HG03469 (cell line): ENCODE measurements at regions not wholly inside any gene's neighbourhood (a gene's known extent, or its start where the extent isn't known, plus 50 kb on each side); places are given as distances from the start of the nearest gene placed in this dataset.
"Not testable (repeated sequence)": the region's sequence is repeated elsewhere in the genome, so short reads cannot be mapped to it uniquely, and the experiment has no call there.

Source experiments
- ATAC-seq: cut with Tn5 transposase; IDR thresholded peaks from one replicate; pipeline ENCODE4 v1.9.1; 2021; ENCODE audit warnings: mild to moderate bottlenecking, moderate library complexity, moderate number of reproducible peaks; ENCODE audit not compliant: unreplicated experiment

- ATAC-seq, result no peak
Measured at GRCh38 chr3:164476631-164477030, 601.7 kb downstream of the SI start.

DNA sequence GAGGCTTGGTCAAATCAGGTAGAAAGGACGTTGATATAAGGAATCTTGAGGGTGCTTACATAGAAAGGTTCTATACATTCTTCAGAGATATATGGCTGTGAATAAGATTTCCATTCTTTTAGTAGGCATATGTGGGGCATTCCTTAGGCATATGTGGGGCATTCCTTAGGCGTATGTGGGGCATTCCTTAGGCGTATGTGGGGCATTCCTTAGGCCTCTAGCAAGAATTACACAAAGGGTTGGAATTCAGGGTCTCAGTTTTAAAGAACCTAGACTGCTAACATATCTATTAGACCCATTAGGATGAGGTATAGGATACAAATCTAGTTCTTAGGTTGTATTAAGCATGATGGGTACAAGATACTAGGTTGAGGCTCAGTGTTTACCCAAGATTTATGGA is 607.8 kb downstream of the SI start:
- no peak for ATAC-seq

DNA sequence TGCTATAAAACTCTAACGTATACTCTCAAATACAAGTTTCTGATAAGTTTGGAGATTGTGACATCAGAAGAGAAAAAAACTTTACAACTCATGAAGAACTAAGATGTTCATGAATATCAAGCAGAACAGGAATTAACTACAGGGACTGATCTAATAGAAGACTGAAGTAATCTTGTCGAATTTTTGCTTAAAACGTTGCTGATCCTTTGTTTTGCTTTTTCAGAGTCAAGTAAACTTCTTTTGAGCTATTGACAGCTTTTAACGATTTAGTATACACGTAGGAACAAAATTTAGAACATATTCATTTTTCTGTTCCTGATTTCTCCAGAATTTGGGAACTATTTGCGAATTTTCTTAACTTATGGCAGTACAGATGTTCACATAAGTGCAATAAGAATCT is 610.2 kb downstream of the SI start:
- no peak for ATAC-seq

DNA sequence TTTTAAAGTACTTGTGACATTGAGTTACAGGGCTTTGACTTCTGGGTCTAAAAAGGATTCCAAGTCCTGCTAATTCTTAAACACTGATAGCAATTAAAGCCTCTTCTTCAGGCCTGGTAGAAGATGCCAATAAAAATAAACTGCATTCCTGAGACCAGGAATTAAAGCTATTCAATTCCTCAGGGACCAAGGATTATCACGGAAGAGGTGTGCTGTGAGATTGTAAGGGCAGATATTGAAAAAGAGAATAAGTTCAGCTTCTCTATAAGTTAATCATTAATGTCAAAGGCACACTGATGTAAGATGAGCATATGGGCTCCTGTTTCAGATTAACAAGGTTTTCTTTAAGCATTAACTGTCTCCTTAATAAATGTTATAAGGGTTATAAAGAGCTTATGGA is 611.3 kb downstream of the SI start:
- no peak for ATAC-seq

- no peak for ATAC-seq
Measured at GRCh38 chr3:164465172-164465571, 613.1 kb downstream of the SI start.

GRCh38 chr3:164460851-164461250 is 617.4 kb downstream of the SI start:
- ATAC-seq, result no peak

GRCh38 chr3:164459521-164460151 is 618.7 kb downstream of the SI start:
- ATAC-seq, result no peak

GRCh38 chr3:164458986-164459385 is 619.3 kb downstream of the SI start:
- ATAC-seq, result no peak

DNA sequence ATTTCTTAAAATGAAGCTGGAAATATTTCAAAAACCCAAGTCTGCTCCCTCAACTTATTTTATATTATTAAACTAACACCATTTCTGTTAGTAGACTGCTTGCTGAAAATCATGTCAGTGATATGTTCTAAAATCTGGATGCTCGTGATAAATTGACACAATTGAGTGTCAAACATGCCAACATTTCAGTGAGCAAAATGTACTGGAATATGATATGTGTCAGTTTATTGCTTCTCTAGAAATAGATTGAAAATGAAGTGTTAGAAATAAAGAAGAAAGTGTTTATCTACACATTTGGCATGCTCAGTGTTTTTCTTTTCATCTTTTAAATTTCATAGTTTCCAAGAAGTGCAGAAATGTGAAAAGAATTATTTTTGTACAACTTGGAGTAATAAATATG is 624.6 kb downstream of the SI start:
- ATAC-seq, result no peak

DNA sequence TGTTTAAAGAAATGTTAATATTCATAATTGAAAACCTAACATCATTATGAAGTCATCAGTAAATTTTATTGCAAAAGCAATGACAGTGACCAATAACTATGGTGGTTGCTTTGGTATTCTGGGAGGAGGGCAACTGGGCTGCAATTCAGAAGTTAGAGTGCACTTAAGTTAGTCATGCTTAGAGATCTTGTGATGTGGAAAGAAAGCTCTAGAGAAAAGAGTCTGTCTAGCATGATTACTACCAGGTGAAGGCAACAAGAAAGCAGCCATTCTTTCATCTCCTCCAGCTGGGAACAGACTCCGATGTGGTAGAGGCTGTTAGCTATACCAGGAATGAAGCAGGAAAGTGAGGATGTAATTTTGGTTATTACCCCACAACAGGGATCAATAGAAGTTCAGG is 625.6 kb downstream of the SI start:
- ATAC-seq, result no peak

DNA sequence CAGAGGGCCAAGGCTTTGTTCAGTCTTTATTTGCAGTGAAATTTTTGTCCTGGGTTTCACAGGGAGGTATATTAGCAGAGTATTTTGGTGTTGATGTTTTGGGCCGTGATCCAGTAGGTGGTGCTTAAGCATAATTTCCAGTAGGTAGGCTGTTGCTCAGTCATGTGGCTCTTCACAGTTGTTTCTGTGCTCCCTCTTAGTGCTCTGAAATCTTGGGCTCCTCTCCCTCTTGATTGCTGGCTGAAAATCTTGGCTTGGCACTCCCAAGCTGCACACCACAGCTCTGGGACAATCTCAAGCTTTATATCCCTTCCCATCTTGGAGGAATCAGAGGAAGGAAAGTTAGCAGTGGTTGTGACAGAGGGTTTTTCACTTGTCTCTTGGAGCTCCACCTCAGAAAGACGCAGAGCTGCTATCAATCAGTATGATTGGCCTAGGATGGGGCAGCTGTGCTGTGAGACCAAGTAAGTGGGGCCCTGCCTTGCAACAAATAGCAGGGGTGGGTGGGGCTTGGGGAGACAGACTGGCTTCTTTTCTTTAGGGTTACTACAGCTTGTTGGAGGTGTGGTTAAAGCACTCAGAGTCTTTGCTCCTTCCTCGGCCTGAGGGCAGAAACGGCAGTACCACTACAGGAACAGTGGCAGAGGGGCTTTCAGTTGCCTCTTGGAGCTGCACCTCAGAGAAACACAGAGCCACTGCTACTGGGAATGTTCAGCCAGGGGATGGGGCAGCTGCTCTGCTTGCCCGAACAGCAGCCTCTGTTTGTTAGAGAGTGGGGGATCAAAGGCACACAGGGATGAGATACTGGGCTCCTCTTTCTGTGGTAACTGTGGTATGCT is 627.0 kb downstream of the SI start:
- ATAC-seq, result no peak

GRCh38 chr3:164450276-164450905 is 627.9 kb downstream of the SI start:
- ATAC-seq, result no peak

GRCh38 chr3:164419220-164419619 is 659.1 kb downstream of the SI start:
- no peak for ATAC-seq

GRCh38 chr3:164418414-164418813 is 659.9 kb downstream of the SI start:
- no peak for ATAC-seq

DNA sequence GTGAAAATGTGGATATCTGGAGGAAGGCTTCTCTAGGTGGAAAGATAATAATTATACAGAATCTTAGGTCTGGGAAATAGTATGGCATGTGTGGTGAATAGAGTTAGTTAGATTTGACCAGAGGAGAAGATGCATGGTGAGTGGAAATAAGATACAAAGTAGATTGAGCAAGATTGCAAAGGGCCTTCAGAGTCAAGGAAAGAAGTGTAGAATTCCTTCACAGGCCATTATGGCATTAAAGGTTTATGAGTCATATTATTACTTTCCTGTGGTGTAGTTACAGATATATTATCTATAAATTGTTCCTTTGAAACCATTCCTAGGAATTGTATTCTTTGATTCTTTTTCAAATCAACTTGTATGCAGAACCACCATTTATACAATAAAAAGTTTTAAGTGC is 660.3 kb downstream of the SI start:
- ATAC-seq, result no peak

DNA sequence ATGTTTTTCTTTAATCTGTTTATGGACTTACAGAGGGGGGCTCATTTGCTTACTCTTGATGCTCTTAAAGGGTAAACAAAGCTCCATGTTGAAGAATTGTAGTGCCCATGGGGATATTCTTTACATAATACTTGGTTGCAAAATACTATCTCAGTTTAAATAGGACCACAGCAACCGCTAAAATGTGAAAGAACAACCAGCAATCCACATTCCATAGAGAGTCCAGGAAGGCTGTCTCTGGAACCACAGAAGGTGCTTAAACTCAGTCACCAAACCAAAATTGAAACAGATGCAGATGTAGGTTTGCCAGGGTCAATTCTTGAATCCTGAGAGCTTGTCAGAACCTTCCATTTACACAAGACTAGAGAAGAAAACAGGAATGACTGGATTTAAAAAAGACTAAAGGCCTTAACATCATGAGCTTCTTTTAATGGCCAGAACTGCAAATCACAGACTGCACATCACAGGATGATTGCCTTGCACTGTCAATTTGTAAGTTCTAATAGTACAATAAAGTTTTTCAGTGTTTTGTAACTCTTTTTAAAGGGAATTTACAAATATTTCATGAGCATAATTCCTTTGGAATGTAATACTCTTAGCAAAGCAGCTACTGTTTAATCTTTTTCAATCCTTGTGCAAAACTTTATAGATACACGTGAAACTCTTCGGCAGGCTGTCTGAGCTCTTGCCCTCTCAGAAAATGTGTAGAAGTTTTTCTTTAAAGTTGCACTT is 661.6 kb downstream of the SI start:
- no peak for ATAC-seq

GRCh38 chr3:164408326-164408725 is 670.0 kb downstream of the SI start:
- no peak for ATAC-seq

DNA sequence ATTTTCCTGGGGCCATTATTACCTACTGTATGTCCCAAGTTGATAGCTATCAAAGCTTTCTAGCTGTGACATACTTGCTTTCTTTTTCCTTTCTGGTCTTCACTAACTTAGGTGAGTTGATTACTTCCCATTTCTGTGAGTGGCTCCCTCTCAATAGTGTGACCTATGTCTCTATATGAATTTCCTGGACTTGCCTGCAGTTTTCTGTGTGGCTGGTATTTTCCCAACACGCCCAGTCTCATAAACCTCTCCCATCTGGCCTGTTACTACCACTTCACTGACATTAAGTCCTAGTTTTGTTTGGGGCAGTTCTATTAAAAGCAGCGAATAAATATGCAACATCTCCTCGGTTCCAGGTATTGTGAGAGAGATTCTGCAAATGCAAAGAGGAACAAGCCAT is 671.2 kb downstream of the SI start:
- ATAC-seq, result no peak

DNA sequence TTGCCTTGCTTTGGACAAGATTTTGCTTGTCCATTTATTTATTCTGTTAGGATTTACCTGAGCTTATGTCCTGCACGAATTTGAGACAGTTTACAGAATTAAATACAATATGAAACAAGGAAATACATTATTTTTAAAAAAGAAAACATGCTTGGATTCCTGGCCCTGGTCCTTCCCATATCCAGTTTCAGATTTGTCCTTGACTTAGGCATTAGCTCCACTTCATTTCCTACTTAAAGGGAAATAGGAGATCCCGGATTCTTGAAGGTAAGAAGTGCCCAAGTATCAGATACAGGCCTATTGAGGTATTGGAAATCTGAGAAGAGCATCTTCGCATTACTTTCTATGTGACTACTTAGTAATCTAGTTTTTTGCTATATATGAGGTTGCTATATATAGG is 672.0 kb downstream of the SI start:
- no peak for ATAC-seq

DNA sequence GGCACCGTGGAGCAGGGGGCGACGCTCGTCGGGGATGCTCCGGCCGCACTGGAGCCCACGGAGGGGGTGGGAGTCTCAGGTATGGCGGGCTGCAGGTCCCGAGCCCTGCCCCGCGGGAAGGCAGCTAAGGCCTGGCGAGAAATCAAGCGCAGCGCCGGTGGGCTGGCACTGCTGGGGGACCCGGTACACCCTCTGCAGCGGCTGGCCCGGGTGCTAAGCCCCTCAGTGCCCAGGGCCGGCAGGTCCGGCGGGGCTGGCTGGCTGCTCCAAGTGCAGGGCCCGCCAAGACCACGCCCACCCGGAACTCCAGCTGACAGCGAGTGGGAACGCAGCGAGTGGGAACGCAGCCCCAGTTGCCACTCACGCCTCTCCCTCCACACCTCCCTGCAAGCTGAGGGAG is 676.4 kb downstream of the SI start:
- ATAC-seq, result no peak

DNA sequence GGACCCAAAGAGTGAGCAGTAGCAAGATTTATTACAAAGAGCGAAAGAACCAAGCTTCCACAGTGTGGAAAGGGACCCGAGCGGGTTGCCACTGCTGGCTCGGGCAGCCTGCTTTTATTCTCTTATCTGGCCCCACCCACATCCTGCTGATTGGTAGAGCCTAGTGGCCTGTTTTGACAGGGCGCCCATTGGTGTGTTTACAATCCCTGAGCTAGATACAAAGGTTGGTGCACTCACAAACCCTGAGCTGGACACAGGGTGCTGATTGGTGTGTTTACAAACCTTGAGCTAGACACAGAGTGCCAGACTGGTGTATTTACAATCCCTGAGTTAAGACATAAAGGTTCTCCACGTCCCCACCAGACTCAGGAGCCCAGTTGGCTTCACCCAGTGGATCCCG is 676.9 kb downstream of the SI start:
- not testable (repeated sequence) for ATAC-seq
